DMS114 treated with DMSO at 0.1 percent for 48 hours (cell line): ENCODE measurements at regions not wholly inside any gene's neighbourhood (a gene's known extent, or its start where the extent isn't known, plus 50 kb on each side); places are given as distances from the start of the nearest gene placed in this dataset.

ENCODE experiments used
- DNase-seq: peaks from one replicate; lab custom pipeline; 2025; ENCODE audit not compliant: unreplicated experiment; lab: John Stamatoyannopoulos, UW

GRCh38 chr1:117798550-117798949 lies 130.9 kb downstream of the GDAP2 start:
- no peak for DNase-seq

GRCh38 chr1:117802531-117803257 lies 126.7 kb downstream of the GDAP2 start:
- no peak for DNase-seq

GRCh38 chr1:117803318-117803717 lies 126.1 kb downstream of the GDAP2 start:
- no peak for DNase-seq

- no peak for DNase-seq
These were observed 119.7 kb downstream of the GDAP2 start for GRCh38 chr1:117809764-117810163.

- DNase-seq = no peak
These were observed 118.9 kb downstream of the GDAP2 start for GRCh38 chr1:117810553-117810952.

GRCh38 chr1:117812869-117813511 lies 116.4 kb downstream of the GDAP2 start:
- no peak for DNase-seq
